GM18873 (cell line): ENCODE measurements at regions not wholly inside any gene's neighbourhood (a gene's known extent, or its start where the extent isn't known, plus 50 kb on each side); places are given as distances from the start of the nearest gene placed in this dataset.

Experiments used
- ATAC-seq: cut with Tn5 transposase; IDR thresholded peaks from one replicate; pipeline ENCODE4 v1.9.1; 2021; ENCODE audit warnings: mild to moderate bottlenecking, moderate library complexity, moderate number of reproducible peaks; ENCODE audit not compliant: unreplicated experiment, low FRiP score

GRCh38 chr2:237194906-237195305 is 109.2 kb downstream of the COPS8 start:
- ATAC-seq, result no peak

GRCh38 chr2:237195396-237196120 is 109.9 kb downstream of the COPS8 start:
- no peak for ATAC-seq

GRCh38 chr2:237196409-237196808 is 110.7 kb downstream of the COPS8 start:
- no peak for ATAC-seq

GRCh38 chr2:237196866-237197618 is 111.4 kb downstream of the COPS8 start:
- ATAC-seq, result no peak

GRCh38 chr2:237198164-237198855 is 112.6 kb downstream of the COPS8 start:
- no peak for ATAC-seq

GRCh38 chr2:237199082-237199481 is 113.4 kb downstream of the COPS8 start:
- no peak for ATAC-seq

- ATAC-seq, result no peak
Observed at GRCh38 chr2:237199577-237199976, 113.9 kb downstream of the COPS8 start.

- ATAC-seq, result no peak
Observed at GRCh38 chr2:237200462-237200861, 114.8 kb downstream of the COPS8 start.

- ATAC-seq, result peak; percentile 63
Observed at GRCh38 chr2:237201461-237202287, 116.0 kb downstream of the COPS8 start.

- no peak for ATAC-seq
Observed at GRCh38 chr2:237202288-237203030, 116.8 kb downstream of the COPS8 start.

- no peak for ATAC-seq
Observed at GRCh38 chr2:237205043-237205541, 119.4 kb downstream of the COPS8 start.

GRCh38 chr2:237205561-237205971 is 119.9 kb downstream of the COPS8 start:
- ATAC-seq, result no peak

- no peak for ATAC-seq
Observed at GRCh38 chr2:237207646-237208045, 122.0 kb downstream of the COPS8 start.

GRCh38 chr2:237208373-237209260 is 122.9 kb downstream of the COPS8 start:
- no peak for ATAC-seq

- no peak for ATAC-seq
Observed at GRCh38 chr2:237209885-237210284, 124.2 kb downstream of the COPS8 start.

GRCh38 chr2:237210297-237210696 is 124.6 kb downstream of the COPS8 start:
- ATAC-seq, result no peak

- no peak for ATAC-seq
Observed at GRCh38 chr2:237210763-237211162, 125.1 kb downstream of the COPS8 start.
